ENCODE measurements at regions not wholly inside any gene's neighbourhood (a gene's known extent, or its start where the extent isn't known, plus 50 kb on each side); places are given as distances from the start of the nearest gene placed in this dataset.

DNA sequence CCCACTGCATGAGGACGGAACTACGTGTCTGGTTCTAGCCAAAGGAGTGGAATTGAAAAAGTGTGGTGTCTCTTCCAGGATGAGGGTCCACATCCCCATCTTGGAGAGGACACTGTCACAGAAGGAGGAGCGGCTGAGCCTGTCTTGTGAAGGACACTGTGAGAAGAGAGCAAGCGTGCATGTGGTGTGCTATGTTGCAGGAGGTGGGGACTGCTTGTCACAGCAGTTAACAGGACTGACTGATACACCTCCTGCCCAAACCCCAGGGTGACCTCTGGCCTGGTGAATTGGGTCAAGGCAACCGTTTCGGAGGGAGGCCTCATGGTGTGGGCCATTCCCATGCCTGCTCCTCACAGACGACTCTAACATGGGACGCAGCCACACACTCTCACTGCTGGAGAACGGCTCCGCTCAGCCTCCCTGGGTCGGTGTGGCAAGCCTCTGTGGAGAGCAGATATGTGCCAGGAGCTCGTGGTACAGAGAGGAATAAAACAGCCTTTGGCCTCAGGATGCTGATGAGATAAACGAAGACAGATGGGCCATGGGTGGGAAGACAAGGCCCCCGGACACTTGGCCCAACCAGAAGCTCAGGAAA lies 56.4 kb upstream of the RBFOX3 start:
- ChIA-PET CTCF (no interaction called here), POLR2A (ENCODE audit: low non-redundant PET) (no interaction called here)
- intact Hi-C loops (cut with micrococcal nuclease; ENCODE audit: unreplicated experiment) = no loop called here
- Histone ChIP-seq H3K4me1 (ENCODE audit: insufficient read depth, low read length, poor library complexity, severe bottlenecking) (no peaks in the 10 kb centered on the region), H3K27me3 (replicated peaks; ENCODE audit: insufficient read depth, low read depth, low read length, poor library complexity) (peaks cover 46% of the 10 kb centered on the region), H3K9me3 (ENCODE audit: low read depth, low read length, poor library complexity, severe bottlenecking) (no peaks in the 10 kb centered on the region), H3K27ac (ENCODE audit: low read depth, low read length, poor library complexity, severe bottlenecking) (no peak overlapping the region), H3K4me3 (ENCODE audit: low read depth, low read length, poor library complexity, severe bottlenecking) (no peak overlapping the region), H3K36me3 (ENCODE audit: insufficient read depth, low read length, poor library complexity, severe bottlenecking) (no peaks in the 10 kb centered on the region)
- no peak for DNase-seq (ENCODE audit: low spot score)
- BruUV-seq (replicated peaks) = no TSS peak
- no peak for TF ChIP-seq EZH2 (IDR thresholded peaks at IDR 0.05; ENCODE audit: borderline replicate concordance, low read depth, low read length, poor library complexity, severe bottlenecking)
- TF ChIP-seq, protein P1, sequence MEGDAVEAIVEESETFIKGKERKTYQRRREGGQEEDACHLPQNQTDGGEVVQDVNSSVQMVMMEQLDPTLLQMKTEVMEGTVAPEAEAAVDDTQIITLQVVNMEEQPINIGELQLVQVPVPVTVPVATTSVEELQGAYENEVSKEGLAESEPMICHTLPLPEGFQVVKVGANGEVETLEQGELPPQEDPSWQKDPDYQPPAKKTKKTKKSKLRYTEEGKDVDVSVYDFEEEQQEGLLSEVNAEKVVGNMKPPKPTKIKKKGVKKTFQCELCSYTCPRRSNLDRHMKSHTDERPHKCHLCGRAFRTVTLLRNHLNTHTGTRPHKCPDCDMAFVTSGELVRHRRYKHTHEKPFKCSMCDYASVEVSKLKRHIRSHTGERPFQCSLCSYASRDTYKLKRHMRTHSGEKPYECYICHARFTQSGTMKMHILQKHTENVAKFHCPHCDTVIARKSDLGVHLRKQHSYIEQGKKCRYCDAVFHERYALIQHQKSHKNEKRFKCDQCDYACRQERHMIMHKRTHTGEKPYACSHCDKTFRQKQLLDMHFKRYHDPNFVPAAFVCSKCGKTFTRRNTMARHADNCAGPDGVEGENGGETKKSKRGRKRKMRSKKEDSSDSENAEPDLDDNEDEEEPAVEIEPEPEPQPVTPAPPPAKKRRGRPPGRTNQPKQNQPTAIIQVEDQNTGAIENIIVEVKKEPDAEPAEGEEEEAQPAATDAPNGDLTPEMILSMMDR (conservative IDR thresholded peaks at IDR 0.05; ENCODE audit: low read depth, low read length) = no peak

DNA sequence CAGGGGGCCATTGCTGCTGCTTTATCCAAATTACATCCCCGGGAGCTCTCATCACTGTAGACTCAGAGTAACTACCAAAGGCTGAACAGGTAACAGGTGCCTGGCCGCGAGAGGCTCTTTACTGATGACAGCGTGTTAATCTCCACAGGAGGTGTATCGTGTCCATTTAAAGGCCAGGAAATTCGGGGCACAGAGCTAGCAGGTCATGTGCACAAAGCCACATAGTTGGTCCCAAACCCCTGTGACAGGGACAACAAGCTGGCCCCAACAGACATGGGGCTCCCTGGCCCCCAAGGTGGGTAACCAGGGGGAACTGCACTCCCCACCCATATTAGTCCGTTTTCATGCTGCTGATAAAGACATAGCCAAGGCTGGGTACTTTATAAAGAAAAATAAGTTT lies 55.3 kb upstream of the RBFOX3 start:
- Histone ChIP-seq H3K4me3 (ENCODE audit: low read depth, low read length, poor library complexity, severe bottlenecking) (no peak overlapping the region), H3K9me3 (ENCODE audit: low read depth, low read length, poor library complexity, severe bottlenecking) (no peaks in the 10 kb centered on the region), H3K27me3 (replicated peaks; ENCODE audit: insufficient read depth, low read depth, low read length, poor library complexity) (peaks cover 46% of the 10 kb centered on the region), H3K27ac (ENCODE audit: low read depth, low read length, poor library complexity, severe bottlenecking) (no peak overlapping the region), H3K36me3 (ENCODE audit: insufficient read depth, low read length, poor library complexity, severe bottlenecking) (no peaks in the 10 kb centered on the region), H3K4me1 (ENCODE audit: insufficient read depth, low read length, poor library complexity, severe bottlenecking) (no peaks in the 10 kb centered on the region)
- intact Hi-C loops (cut with micrococcal nuclease; ENCODE audit: unreplicated experiment) = no loop called here
- DNase-seq (ENCODE audit: low spot score) = no peak
- BruUV-seq (replicated peaks) = no TSS peak
- CTCF ChIA-PET = no interaction called here
- no peak for TF ChIP-seq EZH2 (IDR thresholded peaks at IDR 0.05; ENCODE audit: borderline replicate concordance, low read depth, low read length, poor library complexity, severe bottlenecking)
- TF ChIP-seq, protein P1 (conservative IDR thresholded peaks at IDR 0.05; ENCODE audit: low read depth, low read length) = no peak
- POLR2A ChIA-PET (ENCODE audit: low non-redundant PET) = no interaction called here

DNA sequence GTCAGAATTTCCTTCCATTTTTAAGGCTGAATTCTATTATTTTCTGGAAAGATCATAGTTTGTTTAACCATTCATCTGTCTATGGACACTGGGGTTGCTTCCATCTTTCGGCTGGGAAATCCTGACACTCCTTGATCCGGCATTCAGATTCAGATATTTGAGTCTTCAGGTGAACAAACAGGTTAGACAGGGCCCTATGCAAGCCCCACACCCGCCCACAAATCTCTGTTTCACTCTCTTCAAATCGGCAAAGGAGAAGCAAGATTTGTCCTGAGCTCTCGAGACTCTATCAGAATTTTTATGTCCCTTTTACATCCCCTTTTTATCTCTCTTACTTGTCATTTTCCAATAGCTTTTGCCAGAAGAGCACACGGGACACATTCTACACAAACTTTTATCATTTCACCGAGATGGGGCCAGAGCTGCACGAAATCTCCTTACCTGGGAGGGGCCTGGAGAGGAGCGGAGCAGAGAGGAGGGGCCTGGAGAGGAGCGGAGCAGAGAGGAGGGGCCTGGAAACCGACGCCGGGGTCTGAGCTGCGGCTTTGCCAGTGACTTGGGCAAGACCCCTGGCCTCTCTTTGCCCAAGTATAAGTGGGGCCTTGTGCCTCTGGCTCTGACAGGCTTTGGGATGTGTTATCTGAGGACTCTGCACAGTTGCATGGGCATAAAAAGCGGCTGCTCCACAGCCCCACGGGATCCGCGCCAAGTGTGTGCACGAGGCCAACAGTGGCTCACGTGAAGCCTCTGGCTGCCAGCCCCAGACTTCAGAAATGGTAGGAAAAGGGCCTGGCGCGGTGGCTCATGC lies 54.3 kb upstream of the RBFOX3 start:
- POLR2A ChIA-PET (ENCODE audit: low non-redundant PET) = no interaction called here
- DNase-seq (ENCODE audit: low spot score) = no peak
- CTCF ChIA-PET = no interaction called here
- no peak for TF ChIP-seq EZH2 (IDR thresholded peaks at IDR 0.05; ENCODE audit: borderline replicate concordance, low read depth, low read length, poor library complexity, severe bottlenecking)
- TF ChIP-seq, protein P1 (conservative IDR thresholded peaks at IDR 0.05; ENCODE audit: low read depth, low read length) = no peak
- H3K4me1 ChIP-seq (ENCODE audit: insufficient read depth, low read length, poor library complexity, severe bottlenecking) = no peaks in the 10 kb centered on the region
- intact Hi-C loops (cut with micrococcal nuclease; ENCODE audit: unreplicated experiment) = no loop called here
- H3K9me3 ChIP-seq (ENCODE audit: low read depth, low read length, poor library complexity, severe bottlenecking) = no peaks in the 10 kb centered on the region
- H3K27ac ChIP-seq (ENCODE audit: low read depth, low read length, poor library complexity, severe bottlenecking) = no peak overlapping the region
- H3K4me3 ChIP-seq (ENCODE audit: low read depth, low read length, poor library complexity, severe bottlenecking) = no peak overlapping the region
- no TSS peak for BruUV-seq (replicated peaks)
- no peaks in the 10 kb centered on the region for H3K36me3 ChIP-seq (ENCODE audit: insufficient read depth, low read length, poor library complexity, severe bottlenecking)
- peaks cover 38% of the 10 kb centered on the region for H3K27me3 ChIP-seq (replicated peaks; ENCODE audit: insufficient read depth, low read depth, low read length, poor library complexity)

Measured in A673 (cell line).